Body of pancreas (tissue), 4 donors: ENCODE measurements at regions not wholly inside any gene's neighbourhood (a gene's known extent, or its start where the extent isn't known, plus 50 kb on each side); places are given as distances from the start of the nearest gene placed in this dataset.

Source experiments
- ATAC-seq: fragments of 150-250 bp; one replicate; pipeline ENCODE4 v1.9.1; 2016
- DNase-seq, 4 donors: peaks; one replicate each; pipeline ENCODE4 v3.0.0-alpha.2; 2019
- H3K27ac ChIP-seq, 4 donors: fragments of 200-600 bp; sonication (generic); 1 replicate in 3 of 4; 2 replicates in 1 of 4; pipeline versions ENCODE4 v1.5.1 to v1.6.1; 2016 to 2019; ENCODE audit warnings: mild to moderate bottlenecking in 1 of 4, mixed read lengths in 1 of 4, moderate library complexity in 1 of 4
- H3K27me3 ChIP-seq, 2 donors: fragments of 200-600 bp; sonication (generic); one replicate each; pipeline ENCODE4 v1.6.0; 2016; ENCODE audit warnings: mild to moderate bottlenecking in 1 of 2
- H3K36me3 ChIP-seq, 2 donors: fragments of 200-600 bp; sonication (generic); replicated peaks in 1 of 2; 2 replicates each; pipeline ENCODE4 v1.5.1; 2016; ENCODE audit warnings: low read depth in 2 of 2; ENCODE audit not compliant: insufficient read depth in 1 of 2
- H3K4me1 ChIP-seq: fragments of 200-600 bp; sonication (generic); one replicate; pipeline ENCODE4 v1.6.0; 2016
- H3K4me3 ChIP-seq, 2 donors: fragments of 200-600 bp; sonication (generic); 1 replicate in 1 of 2; 2 replicates in 1 of 2; pipeline ENCODE4 v1.5.1; 2016 to 2019
- H3K9me3 ChIP-seq, 3 donors: fragments of 200-600 bp; sonication (generic); 1 replicate in 2 of 3; 2 replicates in 1 of 3; pipeline ENCODE4 v1.5.1; 2016
- POLR2A ChIP-seq, 3 donors: fragments of 450-650 bp; IDR thresholded peaks; one replicate each; pipeline ENCODE4 v1.6.1; 2016; ENCODE audit warnings: antibody characterized with exemption in 3 of 3, mild to moderate bottlenecking in 2 of 3
- WGBS, 2 donors: methylation state at CpG; one replicate each; pipeline ENCODE4 v1.1.5; 2017; 5-methylcytosine and 5-hydroxymethylcytosine counted together
- intact Hi-C: fragments of 100-400 bp; cut with DNase I; formaldehyde crosslinking; loops from one replicate; pipeline ENCODE4 v1.15.1; 2023
- TF ChIP-seq, protein P1 (sequence below), 7 experiments: fragments of 450-650 bp in 4 of 7; fragments of 200-600 bp in 3 of 7; sonication (generic) in 3 of 7; IDR thresholded peaks; one replicate each; pipeline ENCODE4 v1.5.1; 2016 to 2019; ENCODE audit warnings: antibody characterized with exemption in 7 of 7

DNA sequence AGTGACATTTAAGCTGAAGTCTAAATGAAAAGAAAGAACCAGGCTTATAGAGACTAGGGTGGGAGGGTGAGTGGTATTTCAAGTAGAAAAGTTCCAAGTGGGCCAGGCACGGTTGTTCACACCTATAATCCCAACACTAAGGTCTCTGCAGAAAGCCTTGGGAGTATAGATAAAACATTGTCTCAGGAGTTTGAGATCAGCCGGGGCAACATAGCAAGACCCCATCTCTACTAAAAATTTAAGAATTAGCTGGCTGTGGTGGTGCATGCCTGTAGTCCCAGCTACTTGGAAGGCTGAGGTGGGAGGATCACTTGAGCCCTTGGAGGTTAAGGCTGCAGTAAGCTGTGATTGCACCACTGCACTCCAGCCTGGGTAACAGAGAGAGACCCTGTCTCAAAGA lies 143.4 kb upstream of the PKDCC start:
- H3K27ac ChIP-seq, result no peak overlapping the region
- DNase-seq (no peak), ATAC-seq (no peak)
- H3K27me3 ChIP-seq, result no peaks in the 10 kb centered on the region
- no peaks in the 10 kb centered on the region for H3K9me3 ChIP-seq
- intact Hi-C loops, result no loop called here
- no peaks in the 10 kb centered on the region for H3K4me1 ChIP-seq
- no peaks in the 10 kb centered on the region for H3K36me3 ChIP-seq
- TF ChIP-seq, protein P1, sequence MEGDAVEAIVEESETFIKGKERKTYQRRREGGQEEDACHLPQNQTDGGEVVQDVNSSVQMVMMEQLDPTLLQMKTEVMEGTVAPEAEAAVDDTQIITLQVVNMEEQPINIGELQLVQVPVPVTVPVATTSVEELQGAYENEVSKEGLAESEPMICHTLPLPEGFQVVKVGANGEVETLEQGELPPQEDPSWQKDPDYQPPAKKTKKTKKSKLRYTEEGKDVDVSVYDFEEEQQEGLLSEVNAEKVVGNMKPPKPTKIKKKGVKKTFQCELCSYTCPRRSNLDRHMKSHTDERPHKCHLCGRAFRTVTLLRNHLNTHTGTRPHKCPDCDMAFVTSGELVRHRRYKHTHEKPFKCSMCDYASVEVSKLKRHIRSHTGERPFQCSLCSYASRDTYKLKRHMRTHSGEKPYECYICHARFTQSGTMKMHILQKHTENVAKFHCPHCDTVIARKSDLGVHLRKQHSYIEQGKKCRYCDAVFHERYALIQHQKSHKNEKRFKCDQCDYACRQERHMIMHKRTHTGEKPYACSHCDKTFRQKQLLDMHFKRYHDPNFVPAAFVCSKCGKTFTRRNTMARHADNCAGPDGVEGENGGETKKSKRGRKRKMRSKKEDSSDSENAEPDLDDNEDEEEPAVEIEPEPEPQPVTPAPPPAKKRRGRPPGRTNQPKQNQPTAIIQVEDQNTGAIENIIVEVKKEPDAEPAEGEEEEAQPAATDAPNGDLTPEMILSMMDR (IDR thresholded peaks at IDR 0.05), result no peak
- TF ChIP-seq POLR2A (IDR thresholded peaks at IDR 0.05), result no peak
- 82 to 95% methylated on average over 2 of the region's 2 CpGs for WGBS, 2 donors
- no peak overlapping the region for H3K4me3 ChIP-seq

DNA sequence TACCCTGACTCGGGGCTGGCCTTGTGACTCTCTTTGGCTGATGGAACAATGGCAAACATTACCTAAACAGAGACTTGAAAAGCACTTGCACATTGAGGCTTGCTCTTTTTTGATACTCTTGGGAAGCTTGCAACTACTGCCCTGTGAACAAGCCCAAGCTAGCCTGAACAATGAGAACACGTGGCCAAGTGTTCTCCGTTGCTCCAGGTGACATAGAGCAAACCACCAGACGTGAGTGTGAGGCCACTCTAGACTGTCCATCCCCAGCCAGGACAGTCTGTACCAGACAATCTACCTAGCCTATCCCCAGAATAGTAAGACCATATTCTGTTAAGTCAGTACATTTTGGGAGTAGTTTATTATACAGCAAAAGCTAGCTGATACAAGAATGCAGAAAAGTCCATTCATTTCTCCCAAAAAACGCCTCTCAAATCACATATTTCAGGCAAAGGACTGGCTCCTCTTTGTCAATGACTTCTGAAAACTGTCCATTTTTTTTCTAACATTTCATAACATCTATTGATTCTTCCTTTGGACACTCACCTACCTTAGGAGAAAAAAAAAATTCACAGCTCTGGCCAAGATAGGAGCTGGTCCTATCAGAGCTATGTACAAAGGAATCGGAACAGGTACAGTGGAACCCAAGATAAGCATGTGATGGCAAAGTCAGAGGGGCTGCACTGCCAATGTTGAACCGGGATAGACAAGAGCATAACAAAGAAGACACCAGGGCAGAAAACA lies 142.1 kb upstream of the PKDCC start:
- ATAC-seq (no peak), DNase-seq (no peak)
- Histone ChIP-seq H3K4me3 (no peak overlapping the region), H3K27ac (no peak overlapping the region), H3K4me1 (no peaks in the 10 kb centered on the region), H3K36me3 (no peaks in the 10 kb centered on the region), H3K27me3 (no peaks in the 10 kb centered on the region), H3K9me3 (no peaks in the 10 kb centered on the region)
- TF ChIP-seq, protein P1 (IDR thresholded peaks at IDR 0.05), result no peak
- no peak for TF ChIP-seq POLR2A (IDR thresholded peaks at IDR 0.05)
- intact Hi-C loops, result no loop called here
- WGBS, 2 donors, result 53 to 57% methylated on average over 7 of the region's 7 CpGs

DNA sequence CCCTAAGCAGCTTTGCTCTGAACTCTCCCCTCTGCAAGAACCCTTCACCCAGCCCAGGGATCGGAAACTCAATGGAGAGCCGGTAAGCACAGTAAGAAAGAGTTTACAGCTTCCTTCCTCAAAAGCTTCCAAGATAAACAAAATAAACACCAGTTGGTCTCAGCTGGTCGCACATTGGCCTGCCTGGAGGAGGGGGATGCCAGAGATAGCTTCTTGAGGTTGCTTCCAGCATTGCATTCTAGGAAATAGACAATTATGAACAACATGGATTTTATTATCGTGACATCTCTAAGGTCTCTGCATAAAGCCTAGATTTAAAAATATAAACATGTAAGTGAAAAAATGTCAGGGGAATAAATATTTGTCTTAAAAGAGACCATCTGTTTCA lies 141.5 kb upstream of the PKDCC start:
- H3K9me3 ChIP-seq, result no peaks in the 10 kb centered on the region
- 49 to 56% methylated on average over 4 of the region's 4 CpGs for WGBS, 2 donors
- no peak overlapping the region for H3K27ac ChIP-seq
- no peaks in the 10 kb centered on the region for H3K4me1 ChIP-seq
- no peaks in the 10 kb centered on the region for H3K36me3 ChIP-seq
- TF ChIP-seq POLR2A (IDR thresholded peaks at IDR 0.05), result no peak
- TF ChIP-seq, protein P1 (IDR thresholded peaks at IDR 0.05), result no peak
- no peaks in the 10 kb centered on the region for H3K27me3 ChIP-seq
- DNase-seq, result no peak
- no peak for ATAC-seq
- intact Hi-C loops, result no loop called here
- H3K4me3 ChIP-seq, result no peak overlapping the region

DNA sequence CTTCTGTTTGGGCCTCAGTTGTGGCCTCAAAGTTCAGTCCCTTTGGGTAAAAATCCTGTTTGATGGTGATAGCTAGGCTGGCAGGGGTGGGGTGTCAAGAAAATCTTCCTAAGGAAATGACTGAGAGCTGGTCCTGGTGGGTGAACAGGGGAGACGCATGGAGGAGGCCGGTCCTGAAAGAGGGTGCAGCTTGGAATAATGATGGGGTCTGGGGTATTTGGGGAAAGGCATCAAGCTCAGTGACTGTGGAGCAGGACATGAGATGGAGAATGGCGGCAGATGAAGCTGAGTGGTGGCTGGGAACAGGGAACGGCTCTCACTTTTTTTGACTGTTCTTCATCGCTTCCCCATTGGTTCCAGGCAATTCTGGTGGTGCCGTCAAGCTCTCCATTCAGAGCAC lies 140.7 kb upstream of the PKDCC start:
- WGBS, 2 donors, result 89 to 91% methylated on average over 6 of the region's 6 CpGs
- DNase-seq (no peak), ATAC-seq (no peak)
- Histone ChIP-seq H3K4me3 (no peak overlapping the region), H3K4me1 (no peaks in the 10 kb centered on the region), H3K27ac (peak overlapping the region in 2 of 4 donors; percentile 15 to 40), H3K36me3 (no peaks in the 10 kb centered on the region), H3K9me3 (no peaks in the 10 kb centered on the region), H3K27me3 (no peaks in the 10 kb centered on the region)
- TF ChIP-seq, protein P1 (IDR thresholded peaks at IDR 0.05), result no peak
- TF ChIP-seq POLR2A (IDR thresholded peaks at IDR 0.05), result no peak
- intact Hi-C loops, result no loop called here

DNA sequence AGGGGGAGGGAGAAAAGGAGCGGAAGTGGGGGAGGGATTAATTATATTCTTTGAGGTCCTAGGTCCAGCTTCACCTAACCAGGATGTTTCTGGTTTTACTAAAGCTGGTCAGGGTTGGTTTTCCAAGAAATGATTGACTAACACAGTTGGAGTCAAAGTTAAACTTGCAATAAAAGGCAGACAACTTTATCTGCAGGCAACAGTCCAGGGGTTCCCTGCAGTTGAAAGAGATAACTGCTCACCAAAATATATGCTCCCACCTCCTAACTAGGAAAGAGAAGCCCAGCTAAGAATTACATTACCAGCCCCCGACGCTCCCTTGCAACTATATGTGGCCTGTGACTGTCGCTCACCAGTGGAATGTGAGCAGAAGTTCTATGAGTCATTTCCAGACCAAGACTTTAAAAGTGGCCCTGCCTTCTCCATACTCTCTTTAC lies 140.0 kb upstream of the PKDCC start:
- Histone ChIP-seq H3K4me1 (no peaks in the 10 kb centered on the region), H3K36me3 (no peaks in the 10 kb centered on the region), H3K4me3 (no peak overlapping the region), H3K9me3 (no peaks in the 10 kb centered on the region), H3K27me3 (no peaks in the 10 kb centered on the region), H3K27ac (peak overlapping the region in 2 of 4 donors; percentile 15 to 40)
- TF ChIP-seq, protein P1 (IDR thresholded peaks at IDR 0.05), result no peak
- TF ChIP-seq POLR2A (IDR thresholded peaks at IDR 0.05), result no peak
- DNase-seq (no peak), ATAC-seq (peak; percentile 68)
- intact Hi-C loops, result no loop called here
- WGBS, 2 donors, result 60 to 61% methylated on average over 4 of the region's 4 CpGs
